ENCODE measurements at regions not wholly inside any gene's neighbourhood (a gene's known extent, or its start where the extent isn't known, plus 50 kb on each side); places are given as distances from the start of the nearest gene placed in this dataset.
"Not testable (repeated sequence)": the region's sequence is repeated elsewhere in the genome, so short reads cannot be mapped to it uniquely, and the experiment has no call there.

DNA sequence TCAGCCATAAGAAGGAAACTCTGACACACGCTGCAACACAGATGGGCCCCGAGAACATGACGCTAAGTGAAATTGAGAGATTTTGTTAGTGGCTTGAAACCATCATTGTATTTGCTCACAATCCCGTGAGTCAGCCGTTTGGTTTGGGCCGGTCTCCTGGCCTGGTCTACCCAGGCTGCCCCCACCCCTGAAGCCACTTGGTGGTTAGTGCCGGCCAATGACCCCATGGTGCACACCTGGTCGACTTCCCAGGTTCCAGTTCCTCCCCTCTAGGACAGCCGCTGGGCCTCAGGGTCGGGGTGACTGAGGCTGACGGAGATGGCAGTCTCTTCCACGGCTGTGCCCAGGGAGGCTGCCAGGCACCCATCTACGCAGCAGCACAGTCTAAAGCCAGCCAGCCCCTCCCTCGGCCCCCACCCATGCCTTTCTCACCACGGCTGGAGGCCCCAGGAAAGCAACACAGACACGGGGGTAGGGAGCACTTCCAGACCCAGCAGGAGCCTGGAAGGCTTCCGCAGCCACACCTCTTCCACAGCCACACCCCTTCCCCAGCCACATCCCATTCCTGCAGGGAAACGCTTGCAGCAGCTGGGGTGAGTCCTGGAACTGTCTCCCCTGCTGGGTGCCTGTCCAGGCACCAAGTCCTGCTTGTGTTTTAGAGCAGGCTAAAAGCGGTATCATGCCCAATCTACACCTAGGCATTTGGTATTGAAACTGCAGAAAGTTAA, 5413.2 kb upstream of the TPTE start:
- H3K9me3 ChIP-seq; DNase-seq; H3K4me3 ChIP-seq (ENCODE audit: low read depth, low read length); H3K36me3 ChIP-seq; H3K27me3 ChIP-seq; H3K4me1 ChIP-seq: not testable (repeated sequence)

DNA sequence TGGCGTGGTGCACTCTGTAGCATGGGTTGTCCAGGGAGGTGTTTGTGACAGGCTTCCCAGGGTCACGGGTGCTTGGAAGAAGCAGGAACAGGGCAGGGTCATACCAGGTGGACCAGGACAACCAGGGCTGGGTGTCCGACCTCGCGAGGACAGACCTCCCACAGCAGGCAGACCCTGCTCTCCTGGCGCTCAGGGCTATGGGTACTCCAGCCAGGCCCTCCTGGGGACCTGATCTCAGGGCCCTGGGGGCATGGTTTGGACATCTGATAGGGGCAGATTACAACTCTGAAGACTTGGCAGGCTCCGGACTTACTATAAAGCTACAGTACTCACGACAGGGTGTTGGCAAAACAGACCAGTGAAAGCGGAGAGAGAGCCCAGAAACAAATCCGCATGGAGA, 5410.2 kb upstream of the TPTE start:
- H3K9me3 ChIP-seq; H3K4me3 ChIP-seq (ENCODE audit: low read depth, low read length); H3K36me3 ChIP-seq; H3K4me1 ChIP-seq; DNase-seq; H3K27me3 ChIP-seq: not testable (repeated sequence)

DNA sequence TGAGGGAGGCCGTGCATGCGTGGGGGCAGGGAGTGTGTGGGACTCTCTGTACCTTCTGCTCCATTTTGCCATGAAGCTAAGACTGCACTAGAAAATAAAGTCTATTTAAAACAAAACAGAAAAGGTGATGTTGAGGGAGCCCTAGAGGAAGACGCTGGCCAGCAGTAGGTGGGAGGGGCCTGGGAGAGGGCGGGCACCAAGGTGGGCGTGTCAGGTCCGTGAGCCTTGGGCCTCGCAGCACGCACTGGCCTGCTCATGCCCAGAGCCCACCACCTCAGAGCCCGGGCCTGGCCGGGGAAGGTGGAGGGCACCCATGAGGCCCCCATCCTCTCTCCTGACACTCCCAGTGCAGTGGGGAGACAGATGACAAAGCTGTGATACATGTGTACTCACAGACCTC, 5408.3 kb upstream of the TPTE start:
- not testable (repeated sequence) for H3K36me3 ChIP-seq; DNase-seq; H3K4me3 ChIP-seq (ENCODE audit: low read depth, low read length); H3K9me3 ChIP-seq; H3K27me3 ChIP-seq; H3K4me1 ChIP-seq

- H3K36me3 ChIP-seq, DNase-seq: not testable (repeated sequence)
Measured at GRCh38 chr21:5114468-5114867, 5406.9 kb upstream of the TPTE start.

GRCh38 chr21:5114893-5115645, 5406.3 kb upstream of the TPTE start:
- H3K27me3 ChIP-seq; H3K4me1 ChIP-seq; H3K9me3 ChIP-seq; DNase-seq; H3K4me3 ChIP-seq (ENCODE audit: low read depth, low read length); H3K36me3 ChIP-seq: not testable (repeated sequence)

More at GRCh38 chr21:5114468-5114867, 5406.9 kb upstream of the TPTE start:
- not testable (repeated sequence) for H3K4me3 ChIP-seq (ENCODE audit: low read depth, low read length); H3K9me3 ChIP-seq; H3K4me1 ChIP-seq; H3K27me3 ChIP-seq

DNA sequence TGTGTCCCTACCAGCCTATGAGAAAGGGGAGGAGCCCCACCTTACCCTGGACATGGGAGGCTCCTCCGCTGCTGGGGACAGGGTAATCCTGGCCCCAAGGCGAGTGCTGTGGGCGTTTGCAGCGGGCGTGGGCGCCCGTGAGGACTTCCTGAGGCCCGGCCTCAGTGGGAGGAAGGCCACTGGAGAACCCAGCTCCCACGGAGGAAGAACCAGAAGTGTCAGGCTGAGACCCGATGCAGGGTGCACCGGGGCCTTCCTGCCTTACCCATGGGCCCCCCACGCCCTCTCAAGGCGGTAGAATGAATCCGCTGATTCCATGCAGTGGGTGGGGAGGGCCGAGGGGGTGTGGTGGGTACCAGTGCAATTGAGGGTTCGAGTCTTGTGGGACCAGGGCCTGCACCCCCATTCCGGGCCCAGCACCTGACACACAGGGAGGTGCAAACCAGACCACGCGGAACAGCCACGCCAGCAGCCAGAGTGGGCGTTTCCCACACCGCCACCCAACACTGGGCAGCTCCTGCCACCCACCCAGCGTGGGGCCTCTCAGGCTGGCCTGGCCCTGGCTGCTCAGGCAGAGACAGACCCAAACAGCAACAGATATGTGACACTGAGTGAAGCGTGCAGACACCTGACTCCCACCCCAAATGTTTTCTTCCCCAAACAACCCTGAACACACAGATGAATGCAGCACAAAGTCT, 5405.6 kb upstream of the TPTE start:
- H3K36me3 ChIP-seq; H3K4me1 ChIP-seq; H3K4me3 ChIP-seq (ENCODE audit: low read depth, low read length); DNase-seq; H3K9me3 ChIP-seq; H3K27me3 ChIP-seq: not testable (repeated sequence)

DNA sequence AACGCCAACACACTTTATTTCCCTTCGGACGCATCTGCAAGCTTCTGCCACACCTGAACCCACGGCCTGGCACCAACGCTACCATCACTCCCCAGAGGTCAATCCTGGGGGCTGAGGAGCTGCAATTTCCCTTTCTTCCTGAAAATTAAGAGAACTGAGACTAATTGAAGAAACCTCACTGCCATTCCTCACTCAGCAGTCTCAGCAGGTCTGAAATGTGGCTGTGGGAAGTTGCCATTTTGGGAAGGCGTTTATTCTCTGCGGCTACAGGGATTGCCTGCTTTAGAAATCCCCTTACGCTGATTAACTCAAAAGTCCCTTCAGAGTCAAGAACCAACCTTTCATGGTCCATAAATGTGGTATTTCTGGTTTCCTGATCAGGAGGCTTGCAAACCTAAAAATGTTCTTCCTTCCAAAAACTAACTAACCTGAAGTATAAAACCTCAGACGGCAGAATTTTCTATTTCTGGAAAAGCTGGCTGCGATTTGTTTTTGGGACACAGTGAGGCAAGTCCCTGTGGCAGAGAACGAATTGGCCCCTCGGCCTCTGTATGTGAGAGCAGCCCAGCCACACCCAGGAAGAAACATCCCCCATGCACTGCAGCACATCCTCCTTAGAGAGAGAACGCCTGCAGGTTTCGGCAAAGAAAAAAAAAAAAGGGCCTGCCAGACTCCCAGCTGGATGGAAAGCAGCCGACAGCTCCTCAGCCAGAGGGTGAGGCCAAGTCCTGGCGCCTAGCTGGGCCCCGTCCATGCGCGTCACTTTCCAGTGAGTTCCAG, 5404.8 kb upstream of the TPTE start:
- H3K4me1 ChIP-seq, result not testable (repeated sequence)

GRCh38 chr21:5117135-5117534, 5404.2 kb upstream of the TPTE start:
- H3K9me3 ChIP-seq; H3K4me1 ChIP-seq; H3K36me3 ChIP-seq; H3K27me3 ChIP-seq; H3K4me3 ChIP-seq (ENCODE audit: low read depth, low read length); DNase-seq: not testable (repeated sequence)

More for the DNA sequence above, 5404.8 kb upstream of the TPTE start:
- not testable (repeated sequence) for H3K4me3 ChIP-seq (ENCODE audit: low read depth, low read length); H3K36me3 ChIP-seq; H3K27me3 ChIP-seq; H3K9me3 ChIP-seq; DNase-seq

DNA sequence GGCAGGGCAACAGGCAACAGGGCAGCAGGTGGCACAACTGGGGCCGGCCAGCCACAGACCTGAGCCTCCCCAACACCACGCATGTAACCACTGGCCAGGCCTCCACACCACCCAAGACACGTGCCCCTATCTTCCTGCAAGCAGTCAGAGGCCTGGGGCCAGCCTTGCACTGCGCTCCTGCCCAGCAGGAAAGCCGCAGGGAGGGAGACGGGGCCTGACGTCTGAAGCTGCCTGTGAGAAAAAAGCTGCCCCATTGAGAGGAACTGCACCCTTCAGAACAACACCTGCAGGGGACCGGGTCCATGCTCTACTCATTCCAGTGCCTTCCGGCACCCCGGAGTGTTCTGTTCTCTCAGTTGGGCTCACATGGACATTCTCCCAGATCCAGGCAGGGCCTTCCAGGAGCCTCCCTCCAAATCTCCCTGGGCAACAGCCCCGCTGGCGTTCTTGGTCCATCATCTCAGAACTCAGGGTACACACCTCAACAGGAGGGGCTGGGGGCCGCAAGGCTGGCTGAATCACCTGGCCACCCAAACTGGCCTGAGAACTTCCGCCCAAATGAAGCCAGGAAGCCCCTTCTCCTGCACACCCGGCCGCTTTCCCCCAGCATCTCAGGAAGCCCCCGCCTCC, 5403.6 kb upstream of the TPTE start:
- not testable (repeated sequence) for H3K27me3 ChIP-seq; H3K36me3 ChIP-seq; H3K4me1 ChIP-seq; DNase-seq; H3K9me3 ChIP-seq; H3K4me3 ChIP-seq (ENCODE audit: low read depth, low read length)

DNA sequence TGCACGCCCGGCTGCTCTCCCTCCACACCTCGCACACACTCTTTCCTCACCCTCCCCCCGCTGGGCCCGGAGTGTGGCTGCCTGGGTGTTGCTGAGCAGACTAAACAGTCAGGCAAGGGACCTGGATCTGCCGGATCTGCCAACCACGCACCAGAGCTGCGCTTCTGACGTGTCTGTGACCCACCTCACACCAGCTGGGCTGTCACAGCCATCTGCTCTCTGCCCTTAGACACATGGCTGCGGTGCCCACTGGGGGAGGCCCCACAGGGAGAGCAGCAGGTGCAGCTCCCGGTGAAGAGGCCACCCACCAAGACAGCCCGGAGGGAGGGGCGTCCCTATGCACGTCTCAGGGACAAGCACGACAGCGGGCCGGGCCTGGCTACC, 5403.1 kb upstream of the TPTE start:
- DNase-seq; H3K36me3 ChIP-seq; H3K4me3 ChIP-seq (ENCODE audit: low read depth, low read length); H3K9me3 ChIP-seq; H3K27me3 ChIP-seq; H3K4me1 ChIP-seq: not testable (repeated sequence)

- not testable (repeated sequence) for H3K27me3 ChIP-seq; H3K9me3 ChIP-seq; H3K4me1 ChIP-seq; H3K36me3 ChIP-seq; DNase-seq; H3K4me3 ChIP-seq (ENCODE audit: low read depth, low read length)
Measured at GRCh38 chr21:5119179-5119578, 5402.2 kb upstream of the TPTE start.

- not testable (repeated sequence) for H3K36me3 ChIP-seq; H3K4me3 ChIP-seq (ENCODE audit: low read depth, low read length); DNase-seq; H3K27me3 ChIP-seq; H3K4me1 ChIP-seq; H3K9me3 ChIP-seq
Measured at GRCh38 chr21:5121399-5121798, 5400.0 kb upstream of the TPTE start.

GRCh38 chr21:5121849-5122248, 5399.5 kb upstream of the TPTE start:
- not testable (repeated sequence) for H3K27me3 ChIP-seq; H3K9me3 ChIP-seq; H3K36me3 ChIP-seq; DNase-seq; H3K4me1 ChIP-seq; H3K4me3 ChIP-seq (ENCODE audit: low read depth, low read length)
